GM20000 (cell line): ENCODE measurements at regions not wholly inside any gene's neighbourhood (a gene's known extent, or its start where the extent isn't known, plus 50 kb on each side); places are given as distances from the start of the nearest gene placed in this dataset.

ENCODE experiments used
- DNase-seq: peaks from one replicate; pipeline ENCODE4 v3.0.0; 2012; ENCODE audit warnings: low spot score
- CTCF ChIP-seq: IDR thresholded peaks from 2 replicates; pipeline ENCODE4 v1.5.1; 2012; ENCODE audit warnings: mild to moderate bottlenecking, control low read depth; ENCODE audit errors: extremely low read depth, missing control alignments

- no peak for TF ChIP-seq CTCF
- no peak for DNase-seq
Observed at GRCh38 chr11:80074837-80075236, 634.0 kb upstream of the TENM4 start.

- TF ChIP-seq CTCF = no peak
Observed at GRCh38 chr11:80066291-80066690, 625.5 kb upstream of the TENM4 start.

GRCh38 chr11:80065086-80065485, 624.3 kb upstream of the TENM4 start:
- DNase-seq = no peak
- TF ChIP-seq CTCF = no peak

More at GRCh38 chr11:80066291-80066690, 625.5 kb upstream of the TENM4 start:
- DNase-seq = no peak

GRCh38 chr11:80061056-80061455, 620.2 kb upstream of the TENM4 start:
- no peak for TF ChIP-seq CTCF

GRCh38 chr11:80054582-80055165, 613.8 kb upstream of the TENM4 start:
- TF ChIP-seq CTCF = no peak
- no peak for DNase-seq

More at GRCh38 chr11:80061056-80061455, 620.2 kb upstream of the TENM4 start:
- no peak for DNase-seq

- no peak for DNase-seq
- no peak for TF ChIP-seq CTCF
Observed at GRCh38 chr11:80048513-80048912, 607.7 kb upstream of the TENM4 start.

GRCh38 chr11:80041136-80042000, 600.5 kb upstream of the TENM4 start:
- TF ChIP-seq CTCF = no peak
- no peak for DNase-seq
